ENCODE measurements at regions not wholly inside any gene's neighbourhood (a gene's known extent, or its start where the extent isn't known, plus 50 kb on each side); places are given as distances from the start of the nearest gene placed in this dataset.
A peak's percentile ranks its signal among the peaks of the same experiment; 100 is the strongest.

DNA sequence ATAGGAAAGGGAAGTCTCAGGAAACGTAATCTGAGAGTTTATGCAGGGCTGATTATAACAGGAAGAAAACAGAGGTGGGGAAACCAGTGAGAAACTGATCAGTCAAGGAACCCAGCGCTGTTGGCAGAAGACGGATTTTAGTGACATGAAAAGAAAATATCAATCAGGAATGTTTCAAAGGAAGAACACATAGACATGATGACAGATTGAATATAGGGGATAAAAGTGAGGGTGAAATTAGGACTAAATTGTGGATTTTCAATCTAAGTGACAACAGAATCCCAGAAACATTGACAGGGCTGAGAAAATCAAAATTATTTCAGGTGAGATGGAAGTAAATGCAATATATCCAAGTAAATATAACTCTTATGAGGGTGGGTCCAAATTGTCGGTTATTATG, 199.8 kb upstream of the CCDC150 start:
- DNase-seq (ENCODE audit: low read depth): no peak

GRCh38 chr2:196440413-196440812, 199.1 kb upstream of the CCDC150 start:
- no peak for DNase-seq (ENCODE audit: low read depth)

DNA sequence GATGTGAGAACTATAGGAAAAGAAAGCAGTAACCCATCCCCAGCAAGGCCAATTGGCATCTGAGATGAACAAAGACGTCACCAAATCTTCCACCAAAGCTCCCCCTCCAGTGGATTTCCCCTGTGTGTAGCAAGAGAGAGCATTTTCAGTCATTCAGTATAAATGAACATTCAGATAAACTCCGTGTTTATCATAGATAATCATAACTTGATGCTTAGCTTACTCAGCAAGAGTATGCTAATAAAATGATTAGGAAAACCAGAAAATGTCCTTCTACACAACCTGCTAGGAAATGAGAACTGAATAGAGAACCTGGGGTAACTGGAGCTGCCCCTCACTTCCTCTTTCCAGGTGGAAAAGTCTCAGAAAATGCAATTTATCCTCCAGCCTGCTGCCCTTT, 198.0 kb upstream of the CCDC150 start:
- no peak for DNase-seq (ENCODE audit: low read depth)

DNA sequence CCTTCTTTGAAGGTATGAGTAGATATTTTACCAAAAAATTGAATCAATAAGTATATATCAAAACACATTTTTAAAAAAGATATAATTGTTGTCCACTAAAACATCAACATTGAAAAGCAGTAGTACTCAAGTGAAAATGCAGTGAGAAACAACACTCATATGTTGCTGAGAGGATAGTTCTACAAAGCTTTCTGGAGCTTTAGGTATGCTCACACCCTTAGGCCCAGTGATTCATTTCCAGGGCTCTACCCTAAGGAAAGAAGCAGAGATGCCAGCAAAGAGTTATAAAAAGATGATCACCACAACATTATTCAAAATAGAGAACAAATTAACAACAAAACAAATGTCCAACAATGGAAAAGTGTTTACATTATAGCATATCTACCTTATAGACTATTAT, 197.3 kb upstream of the CCDC150 start:
- no peak for DNase-seq (ENCODE audit: low read depth)

DNA sequence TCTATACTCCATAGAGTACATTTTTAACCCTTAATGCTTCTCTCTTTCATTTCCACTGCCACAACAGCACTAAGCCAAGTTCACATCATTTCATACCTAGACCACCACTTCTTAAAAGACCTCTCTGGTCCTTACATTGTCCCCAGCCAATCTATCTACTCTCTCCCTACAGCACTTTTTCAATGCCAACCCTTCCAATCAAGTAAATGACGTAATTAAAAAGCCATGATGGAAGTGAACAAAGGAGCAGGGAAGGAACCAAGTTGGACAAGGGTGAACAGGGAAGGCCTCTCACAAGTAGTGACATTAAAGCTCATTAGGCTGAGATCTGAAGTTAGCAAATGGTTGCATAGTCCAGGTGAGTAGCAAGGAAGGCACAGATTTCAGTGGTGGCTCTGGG, 195.1 kb upstream of the CCDC150 start:
- no peak for DNase-seq (ENCODE audit: low read depth)

DNA sequence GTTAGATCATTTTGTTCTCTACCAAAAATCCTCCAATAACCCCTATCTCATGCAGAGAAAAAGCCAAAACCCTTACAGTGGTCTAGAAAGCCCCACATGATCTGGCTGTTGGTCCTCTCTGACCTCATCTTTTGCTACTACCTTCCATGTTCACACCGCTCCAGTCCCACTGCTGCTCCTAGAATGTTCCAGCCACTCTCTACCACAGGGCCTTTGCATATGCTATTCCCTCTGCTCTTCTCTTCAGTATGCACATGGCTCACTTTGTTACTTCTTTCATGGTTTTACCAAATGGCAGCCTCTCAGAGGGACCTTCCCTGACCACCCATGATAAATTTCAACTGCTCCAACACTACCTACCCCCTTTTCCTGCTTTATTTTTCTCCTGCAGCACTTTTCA, 193.5 kb upstream of the CCDC150 start:
- no peak for DNase-seq (ENCODE audit: low read depth)

DNA sequence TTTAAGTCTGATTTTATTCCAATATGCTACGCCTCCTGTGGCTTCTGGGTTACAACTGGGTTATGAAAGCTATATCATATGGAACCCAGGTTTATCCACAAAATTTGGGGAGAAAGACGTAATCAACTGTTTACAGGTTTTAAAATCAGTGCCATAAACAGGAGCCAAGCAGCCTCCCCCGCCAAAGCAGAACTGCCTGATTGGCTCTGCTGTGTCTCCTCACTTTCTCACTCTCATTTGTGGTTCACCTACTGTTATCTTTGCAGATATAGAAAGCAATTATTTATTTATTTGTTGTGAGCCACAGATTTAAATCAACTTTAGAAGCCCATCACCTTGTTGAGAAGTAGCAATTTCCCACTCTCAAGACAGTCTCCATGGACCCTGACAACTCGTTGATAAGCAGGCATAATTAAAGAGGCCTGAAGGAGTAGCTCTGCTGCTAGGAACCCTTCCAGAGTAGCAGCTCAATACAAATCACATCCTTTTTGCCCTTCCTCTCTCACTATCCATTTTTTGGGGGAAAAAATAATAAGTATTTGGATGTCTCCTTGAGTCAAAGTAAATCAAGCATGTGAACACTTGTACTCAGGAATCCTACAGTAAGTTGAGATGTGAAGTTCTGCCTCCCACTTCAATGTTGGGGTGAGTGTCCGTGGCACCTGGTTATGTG, 191.0 kb upstream of the CCDC150 start:
- no peak for DNase-seq (ENCODE audit: low read depth)

DNA sequence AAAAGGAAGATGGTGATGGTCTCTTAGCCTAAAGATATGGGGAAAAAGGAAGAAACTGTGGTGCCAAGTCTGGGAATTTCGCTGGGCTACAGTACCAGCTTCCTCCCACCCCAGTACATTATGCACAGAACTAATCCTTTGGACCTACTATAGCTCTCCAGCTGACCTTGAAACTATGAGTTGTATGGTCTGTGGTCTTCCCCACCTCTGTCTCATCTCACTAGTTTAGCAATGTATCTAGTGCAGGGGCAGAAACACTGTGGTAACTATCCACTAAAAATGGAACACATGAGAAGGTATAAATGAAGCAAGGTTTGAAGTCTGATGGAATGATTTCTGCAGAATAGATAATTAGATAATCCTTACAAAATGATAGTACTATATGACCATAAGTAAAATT, 190.4 kb upstream of the CCDC150 start:
- DNase-seq (ENCODE audit: low read depth): no peak

DNA sequence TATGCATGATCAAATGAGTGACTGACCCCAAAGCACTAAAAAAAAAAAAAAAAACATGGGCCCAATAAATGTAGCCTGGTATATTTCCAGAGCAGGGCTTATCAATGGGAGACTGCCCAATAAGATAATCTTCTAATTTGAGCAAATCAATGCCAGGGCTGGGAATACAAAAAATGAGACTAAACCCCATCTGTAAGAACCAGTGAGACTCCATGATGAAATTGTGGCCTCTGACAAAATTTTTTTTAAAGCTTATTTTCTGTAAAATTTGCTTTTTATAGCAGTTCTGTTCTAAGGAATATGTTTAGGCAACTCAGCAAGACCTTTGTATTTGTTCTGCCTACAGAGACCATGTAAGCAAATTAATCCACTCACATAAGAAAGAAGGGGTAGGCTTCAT, 186.8 kb upstream of the CCDC150 start:
- DNase-seq (ENCODE audit: low read depth): no peak

- peak; percentile 59 for DNase-seq (ENCODE audit: low read depth)
These were observed 185.9 kb upstream of the CCDC150 start for GRCh38 chr2:196453613-196454047.

GRCh38 chr2:196454492-196454891, 185.0 kb upstream of the CCDC150 start:
- no peak for DNase-seq (ENCODE audit: low read depth)

- peak; percentile 83 for DNase-seq (ENCODE audit: low read depth)
These were observed 180.0 kb upstream of the CCDC150 start for GRCh38 chr2:196459539-196459938.

GRCh38 chr2:196463706-196464105, 175.8 kb upstream of the CCDC150 start:
- DNase-seq (ENCODE audit: low read depth): no peak

- DNase-seq (ENCODE audit: low read depth): no peak
These were observed 175.2 kb upstream of the CCDC150 start for GRCh38 chr2:196464311-196464710.

- DNase-seq (ENCODE audit: low read depth): no peak
These were observed 172.9 kb upstream of the CCDC150 start for GRCh38 chr2:196466581-196466980.

GRCh38 chr2:196468394-196468793, 171.1 kb upstream of the CCDC150 start:
- DNase-seq (ENCODE audit: low read depth): no peak

DNA sequence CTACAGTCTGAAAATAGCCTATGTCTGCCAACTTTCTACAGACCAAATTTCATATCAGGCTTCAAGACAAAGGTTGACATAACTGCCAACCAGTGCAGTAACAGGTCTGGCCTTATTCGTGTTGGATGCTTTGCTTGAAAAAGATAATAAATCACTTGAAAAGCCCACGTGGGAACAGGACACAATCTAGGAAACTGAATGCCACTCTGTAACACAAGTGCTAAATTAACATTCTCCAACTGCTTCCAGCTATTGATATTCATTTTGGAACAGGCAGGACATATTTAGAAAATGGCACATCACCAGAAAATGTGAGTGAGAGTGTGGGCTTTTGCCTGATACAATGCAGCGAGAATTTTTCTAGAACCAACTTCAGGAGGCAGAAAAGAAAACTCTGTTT, 165.9 kb upstream of the CCDC150 start:
- DNase-seq (ENCODE audit: low read depth): no peak

GRCh38 chr2:196475611-196476010, 163.9 kb upstream of the CCDC150 start:
- DNase-seq (ENCODE audit: low read depth): no peak

DNA sequence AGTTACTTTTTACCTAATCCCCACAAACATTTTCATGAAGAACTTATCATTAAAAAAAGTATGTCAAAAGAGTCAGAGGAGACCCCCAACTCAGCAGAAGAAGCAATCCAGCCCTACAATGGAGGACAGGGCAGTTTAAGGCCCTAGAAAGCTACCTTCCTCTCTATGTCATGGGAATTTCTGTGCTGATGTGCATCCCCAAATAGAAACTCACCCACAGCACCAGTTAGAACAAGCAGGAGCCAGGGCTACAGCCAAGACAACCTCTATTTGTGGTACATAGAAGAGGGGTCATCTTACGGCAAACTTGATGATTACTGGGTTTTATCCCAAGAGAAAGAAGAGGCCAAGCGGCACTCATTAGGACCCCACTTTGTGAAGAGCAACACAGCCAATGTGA, 160.9 kb upstream of the CCDC150 start:
- DNase-seq (ENCODE audit: low read depth): no peak

DNA sequence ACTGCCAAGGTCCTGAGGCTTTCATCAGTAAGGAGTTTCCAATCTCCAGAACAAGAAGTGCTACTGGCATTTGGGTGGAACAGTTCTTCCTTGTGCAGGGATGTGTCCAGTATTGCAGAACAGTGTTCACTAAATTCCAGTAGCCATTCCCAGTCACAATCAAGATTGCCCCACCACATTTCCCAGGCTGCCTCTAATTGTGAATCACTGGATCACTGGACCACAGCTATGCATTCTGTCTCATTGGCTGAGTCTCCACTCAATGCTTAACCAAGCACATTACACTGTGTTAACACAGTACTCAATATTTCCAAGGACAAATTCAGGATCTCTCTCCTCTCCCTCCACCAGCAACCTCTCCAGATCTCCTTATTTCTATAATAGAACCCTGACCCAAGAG, 160.2 kb upstream of the CCDC150 start:
- peak; percentile 53 for DNase-seq (ENCODE audit: low read depth)

- DNase-seq (ENCODE audit: low read depth): no peak
These were observed 158.7 kb upstream of the CCDC150 start for GRCh38 chr2:196480653-196481323.

DNA sequence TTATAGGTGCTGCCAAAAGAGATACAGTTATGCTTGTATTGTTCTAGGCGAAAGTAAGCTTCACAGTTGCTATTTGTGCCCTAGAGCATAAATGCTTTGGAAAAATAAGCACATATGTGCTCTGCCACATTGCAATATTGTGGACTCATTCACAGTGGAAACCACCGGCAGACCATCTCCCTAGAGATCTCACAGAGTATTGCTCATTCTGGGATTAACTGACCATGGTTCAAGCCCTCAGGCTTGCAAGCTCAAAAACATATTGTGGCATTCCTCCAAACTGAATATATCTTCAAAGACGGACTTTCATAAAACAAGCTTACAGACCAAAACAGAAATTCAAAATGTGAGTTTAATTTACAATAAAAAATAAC, 158.2 kb upstream of the CCDC150 start:
- peak; percentile 69 for DNase-seq (ENCODE audit: low read depth)

DNA sequence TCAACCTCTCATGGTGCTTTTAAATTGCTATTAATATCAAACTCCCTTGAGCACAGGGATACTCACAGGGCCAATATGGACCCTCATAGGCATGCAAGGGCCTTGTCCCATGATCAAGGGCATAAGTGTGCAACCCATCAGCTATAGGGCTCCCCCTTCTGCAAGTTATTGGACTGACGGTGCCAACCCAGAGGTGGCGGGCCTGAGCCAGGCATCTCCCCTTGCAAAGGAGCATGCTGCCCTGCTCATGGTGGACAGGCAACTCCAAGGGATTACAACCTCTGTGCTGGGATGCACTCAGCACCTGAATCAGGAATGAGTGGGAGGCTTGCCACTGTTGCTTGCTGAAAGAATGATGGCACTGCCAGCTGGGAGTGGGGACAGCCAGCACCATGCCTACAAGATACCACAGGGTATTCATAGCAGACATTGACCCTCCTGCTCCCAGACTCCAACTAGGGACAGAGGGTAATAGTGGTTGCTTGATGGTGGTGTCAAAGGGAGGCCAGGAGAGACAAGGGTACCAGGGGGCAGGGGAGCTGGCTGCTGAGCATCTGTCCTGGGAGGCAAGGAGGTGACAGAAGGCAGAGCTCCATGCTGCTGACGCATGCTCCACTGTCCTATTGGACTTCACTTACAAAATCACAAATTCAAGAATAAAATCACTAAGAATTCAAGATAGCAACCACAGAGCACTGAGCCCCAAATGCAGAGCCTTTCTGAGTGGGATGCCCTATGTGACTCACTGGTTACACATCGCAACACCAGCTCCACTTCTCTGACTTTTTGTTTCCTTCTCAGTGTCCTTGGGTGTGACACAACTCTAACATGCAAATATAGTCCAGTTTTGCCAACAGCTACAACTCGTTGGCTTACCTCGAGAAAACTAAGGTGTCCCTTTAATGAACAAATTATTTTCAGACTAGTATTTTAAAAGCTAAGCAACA, 157.1 kb upstream of the CCDC150 start:
- peak; percentile 64 for DNase-seq (ENCODE audit: low read depth)

Measured in Daoy (cell line).